ENCODE measurements at regions not wholly inside any gene's neighbourhood (a gene's known extent, or its start where the extent isn't known, plus 50 kb on each side); places are given as distances from the start of the nearest gene placed in this dataset.
"Not testable (repeated sequence)": the region's sequence is repeated elsewhere in the genome, so short reads cannot be mapped to it uniquely, and the experiment has no call there.

DNA sequence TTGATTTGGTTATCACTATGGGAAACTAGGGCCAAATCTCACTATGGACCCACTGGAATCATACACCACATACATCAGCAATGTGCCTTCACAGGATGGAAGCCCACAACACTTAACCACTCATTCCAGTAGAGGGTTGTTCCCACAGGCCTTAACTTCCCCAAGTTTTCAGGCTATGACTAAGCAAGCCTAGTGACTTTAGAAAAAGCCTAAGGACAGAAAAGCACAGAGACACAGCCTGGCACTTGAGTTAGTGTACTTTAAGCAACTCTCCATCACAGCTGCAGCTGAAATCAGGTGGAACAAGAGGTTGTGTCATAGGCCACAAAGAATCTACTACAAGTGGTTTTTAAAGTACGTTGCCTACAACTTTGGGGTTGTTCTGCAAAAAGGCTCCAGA lies 128.7 kb downstream of the LRRN1 start:
- TF ChIP-seq, protein P1, sequence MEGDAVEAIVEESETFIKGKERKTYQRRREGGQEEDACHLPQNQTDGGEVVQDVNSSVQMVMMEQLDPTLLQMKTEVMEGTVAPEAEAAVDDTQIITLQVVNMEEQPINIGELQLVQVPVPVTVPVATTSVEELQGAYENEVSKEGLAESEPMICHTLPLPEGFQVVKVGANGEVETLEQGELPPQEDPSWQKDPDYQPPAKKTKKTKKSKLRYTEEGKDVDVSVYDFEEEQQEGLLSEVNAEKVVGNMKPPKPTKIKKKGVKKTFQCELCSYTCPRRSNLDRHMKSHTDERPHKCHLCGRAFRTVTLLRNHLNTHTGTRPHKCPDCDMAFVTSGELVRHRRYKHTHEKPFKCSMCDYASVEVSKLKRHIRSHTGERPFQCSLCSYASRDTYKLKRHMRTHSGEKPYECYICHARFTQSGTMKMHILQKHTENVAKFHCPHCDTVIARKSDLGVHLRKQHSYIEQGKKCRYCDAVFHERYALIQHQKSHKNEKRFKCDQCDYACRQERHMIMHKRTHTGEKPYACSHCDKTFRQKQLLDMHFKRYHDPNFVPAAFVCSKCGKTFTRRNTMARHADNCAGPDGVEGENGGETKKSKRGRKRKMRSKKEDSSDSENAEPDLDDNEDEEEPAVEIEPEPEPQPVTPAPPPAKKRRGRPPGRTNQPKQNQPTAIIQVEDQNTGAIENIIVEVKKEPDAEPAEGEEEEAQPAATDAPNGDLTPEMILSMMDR (conservative IDR thresholded peaks at IDR 0.05; ENCODE audit: low read depth, low read length), result no peak
- no peak for DNase-seq (ENCODE audit: low read depth)

DNA sequence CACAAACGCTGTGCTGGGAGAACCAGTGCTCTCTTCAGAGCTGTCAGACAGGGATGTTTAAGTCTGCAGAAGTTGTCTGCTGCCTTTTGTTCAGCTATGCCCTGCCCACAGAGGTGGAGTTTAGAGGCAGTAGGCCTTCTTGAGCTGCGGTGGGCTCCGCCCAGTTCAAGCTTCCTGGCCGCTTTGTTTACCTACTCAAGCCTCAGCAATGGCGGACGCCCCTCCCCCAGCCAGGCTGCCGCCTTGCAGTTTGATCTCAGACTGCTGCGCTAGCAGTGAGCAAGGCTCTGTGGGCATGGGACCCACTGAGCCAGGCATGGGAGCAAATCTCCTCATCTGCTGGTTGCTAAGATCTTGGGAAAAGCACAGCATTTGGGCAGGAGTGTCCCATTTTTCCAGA lies 142.1 kb downstream of the LRRN1 start:
- not testable (repeated sequence) for H3K4me3 ChIP-seq (ENCODE audit: low read depth, low read length); DNase-seq (ENCODE audit: low read depth)

More for the DNA sequence above, 128.7 kb downstream of the LRRN1 start:
- no peak overlapping the region for H3K4me3 ChIP-seq (ENCODE audit: low read depth, low read length)

DNA sequence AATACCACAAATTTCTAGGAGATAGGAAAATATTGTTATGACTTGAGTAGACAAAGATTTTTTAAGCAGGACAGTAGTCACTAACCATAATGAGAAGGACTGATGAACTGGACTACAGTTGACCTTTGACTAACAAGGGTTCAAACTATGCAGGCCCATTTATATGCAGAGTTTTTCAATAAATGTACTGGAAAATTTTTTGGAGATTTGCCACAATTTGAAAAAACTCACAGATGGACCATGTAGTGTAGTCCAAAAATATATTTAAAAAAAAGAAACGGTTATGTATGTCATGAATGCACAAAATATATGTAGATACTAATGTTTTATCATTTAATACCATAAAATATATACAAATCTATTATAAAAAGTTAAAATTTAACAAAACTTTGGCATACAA lies 151.8 kb downstream of the LRRN1 start:
- TF ChIP-seq, protein P1 (conservative IDR thresholded peaks at IDR 0.05; ENCODE audit: low read depth, low read length), result no peak
- DNase-seq (ENCODE audit: low read depth), result no peak
- no peak overlapping the region for H3K4me3 ChIP-seq (ENCODE audit: low read depth, low read length)

DNA sequence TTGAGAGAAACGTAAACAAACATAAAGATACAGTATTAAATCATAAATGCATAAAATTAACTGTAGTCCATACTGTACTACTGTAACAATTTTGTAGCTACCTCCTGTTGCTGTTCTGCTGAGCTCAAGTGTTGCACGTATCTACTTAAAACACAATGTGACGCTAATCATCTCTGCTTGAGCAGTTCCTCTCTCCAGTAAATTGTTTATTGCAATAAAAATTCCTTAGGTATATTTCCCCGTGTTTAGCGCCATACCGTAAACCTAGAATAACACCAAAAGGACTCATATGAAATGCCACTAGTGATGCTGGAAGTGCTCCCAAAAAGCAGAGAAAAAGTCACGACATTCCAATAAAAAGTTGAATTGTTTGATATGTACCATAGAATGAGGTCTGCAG lies 152.3 kb downstream of the LRRN1 start:
- H3K4me3 ChIP-seq (ENCODE audit: low read depth, low read length), result no peak overlapping the region
- no peak for DNase-seq (ENCODE audit: low read depth)
- TF ChIP-seq, protein P1 (conservative IDR thresholded peaks at IDR 0.05; ENCODE audit: low read depth, low read length), result no peak

DNA sequence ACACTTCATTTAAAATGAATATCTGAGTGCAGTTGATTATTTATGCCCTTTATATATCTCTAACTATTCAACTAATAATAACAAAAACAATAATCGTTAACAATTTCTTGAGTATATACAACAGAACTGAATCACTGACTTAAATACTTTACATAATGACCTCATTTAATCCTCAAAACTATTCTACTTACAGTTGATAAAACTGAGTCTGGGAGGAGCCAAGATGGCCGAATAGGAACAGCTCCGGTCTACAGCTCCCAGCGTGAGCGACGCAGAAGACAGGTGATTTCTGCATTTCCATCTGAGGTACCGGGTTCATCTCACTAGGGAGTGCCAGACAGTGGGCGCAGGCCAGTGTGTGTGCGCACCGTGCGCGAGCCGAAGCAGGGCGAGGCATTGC lies 163.6 kb downstream of the LRRN1 start:
- H3K4me3 ChIP-seq (ENCODE audit: low read depth, low read length), result not testable (repeated sequence)

DNA sequence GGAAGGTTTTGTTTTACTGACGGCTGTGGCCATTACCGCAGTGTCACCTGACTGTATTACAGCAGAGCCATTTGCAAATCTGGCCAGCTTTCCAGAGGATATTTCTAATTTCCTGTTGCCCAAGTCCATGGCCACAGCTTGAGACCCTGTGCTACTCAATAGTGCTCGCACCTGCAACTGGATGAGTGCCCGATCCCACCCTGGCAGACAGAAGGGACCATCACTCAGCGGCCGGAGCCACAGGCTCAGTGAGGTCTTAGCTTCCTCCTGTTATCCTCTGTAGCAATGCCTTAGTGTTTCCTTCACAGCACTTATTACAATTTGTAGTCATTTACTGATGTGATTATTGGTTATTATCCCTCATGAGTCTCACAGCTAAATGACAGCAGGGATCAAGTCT lies 184.8 kb downstream of the LRRN1 start:
- DNase-seq (ENCODE audit: low read depth), result no peak
- no peak overlapping the region for H3K4me3 ChIP-seq (ENCODE audit: low read depth, low read length)
- TF ChIP-seq, protein P1 (conservative IDR thresholded peaks at IDR 0.05; ENCODE audit: low read depth, low read length), result no peak

More for the DNA sequence above, 163.6 kb downstream of the LRRN1 start:
- DNase-seq (ENCODE audit: low read depth), result not testable (repeated sequence)

DNA sequence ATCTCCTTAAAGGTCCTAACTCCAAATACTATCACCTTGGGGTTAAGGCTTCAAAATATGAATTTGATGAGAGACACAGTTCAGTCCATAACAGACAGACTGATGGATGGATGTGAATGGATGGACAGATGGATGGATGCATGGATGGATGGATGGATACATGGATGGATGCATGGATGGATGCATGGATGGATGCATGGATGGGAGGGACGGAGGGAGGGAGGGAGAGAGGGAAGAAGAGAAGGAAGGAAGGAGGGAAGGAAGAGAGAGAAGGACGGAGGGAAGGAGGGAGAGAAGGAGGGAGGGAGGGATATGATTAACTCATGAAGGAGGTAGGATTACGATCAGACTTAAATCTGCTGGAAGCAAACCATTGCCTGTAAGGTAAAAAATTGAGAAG lies 192.4 kb downstream of the LRRN1 start:
- TF ChIP-seq, protein P1 (conservative IDR thresholded peaks at IDR 0.05; ENCODE audit: low read depth, low read length), result no peak
- H3K4me3 ChIP-seq (ENCODE audit: low read depth, low read length), result no peak overlapping the region
- no peak for DNase-seq (ENCODE audit: low read depth)

DNA sequence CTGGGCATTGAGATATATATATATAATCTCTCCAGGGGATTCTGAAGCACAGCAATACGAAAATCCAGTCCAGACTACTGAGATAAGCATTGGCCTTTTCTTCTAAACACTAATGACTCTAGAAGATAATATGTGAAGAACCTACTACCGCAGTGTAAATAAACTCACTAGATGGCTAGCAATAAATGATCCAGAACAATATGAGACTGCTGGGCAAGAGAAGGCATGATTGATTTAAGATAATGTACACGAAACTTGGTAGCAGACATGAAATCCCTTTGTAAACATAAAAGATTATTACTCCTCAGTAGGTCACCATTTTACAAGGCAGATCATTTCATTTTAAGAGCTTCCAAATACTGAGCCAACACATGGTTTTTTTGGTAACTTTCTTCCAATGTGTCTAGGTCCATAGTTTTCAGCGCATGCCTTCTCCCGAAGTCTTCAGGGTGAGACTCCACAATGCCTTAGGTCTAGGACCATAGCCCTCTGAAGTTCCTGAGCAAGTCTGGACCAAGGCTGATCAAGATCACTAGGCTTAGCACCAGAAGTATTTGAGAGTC lies 193.2 kb downstream of the LRRN1 start:
- TF ChIP-seq, protein P1 (conservative IDR thresholded peaks at IDR 0.05; ENCODE audit: low read depth, low read length), result no peak
- H3K4me3 ChIP-seq (ENCODE audit: low read depth, low read length), result no peak overlapping the region
- DNase-seq (ENCODE audit: low read depth), result no peak
